ENCODE measurements at regions not wholly inside any gene's neighbourhood (a gene's known extent, or its start where the extent isn't known, plus 50 kb on each side); places are given as distances from the start of the nearest gene placed in this dataset.

DNA sequence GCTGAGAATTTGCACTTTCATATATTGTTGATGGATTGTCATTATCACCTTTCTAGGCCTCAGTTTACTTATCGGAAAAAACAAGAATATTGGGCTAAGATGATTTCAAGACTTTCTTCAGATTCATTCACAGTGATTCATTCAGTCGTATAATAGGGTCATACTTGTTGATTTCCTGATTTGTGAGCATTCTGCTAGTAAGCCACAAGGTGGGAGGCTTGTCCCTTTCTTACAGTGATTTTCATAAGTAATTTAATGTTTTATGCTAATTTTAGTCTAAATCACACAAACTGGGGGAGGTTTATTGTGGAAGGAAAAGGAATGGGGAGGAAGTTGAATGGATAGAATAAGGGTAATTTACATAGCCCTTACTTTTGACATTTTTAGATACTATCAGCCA lies 126.8 kb upstream of the GOLGA6L4 start:
- no peak for TF ChIP-seq EZH2phosphoT487 (IDR thresholded peaks at IDR 0.05; ENCODE audit: borderline replicate concordance)
- TF ChIP-seq, protein P1, sequence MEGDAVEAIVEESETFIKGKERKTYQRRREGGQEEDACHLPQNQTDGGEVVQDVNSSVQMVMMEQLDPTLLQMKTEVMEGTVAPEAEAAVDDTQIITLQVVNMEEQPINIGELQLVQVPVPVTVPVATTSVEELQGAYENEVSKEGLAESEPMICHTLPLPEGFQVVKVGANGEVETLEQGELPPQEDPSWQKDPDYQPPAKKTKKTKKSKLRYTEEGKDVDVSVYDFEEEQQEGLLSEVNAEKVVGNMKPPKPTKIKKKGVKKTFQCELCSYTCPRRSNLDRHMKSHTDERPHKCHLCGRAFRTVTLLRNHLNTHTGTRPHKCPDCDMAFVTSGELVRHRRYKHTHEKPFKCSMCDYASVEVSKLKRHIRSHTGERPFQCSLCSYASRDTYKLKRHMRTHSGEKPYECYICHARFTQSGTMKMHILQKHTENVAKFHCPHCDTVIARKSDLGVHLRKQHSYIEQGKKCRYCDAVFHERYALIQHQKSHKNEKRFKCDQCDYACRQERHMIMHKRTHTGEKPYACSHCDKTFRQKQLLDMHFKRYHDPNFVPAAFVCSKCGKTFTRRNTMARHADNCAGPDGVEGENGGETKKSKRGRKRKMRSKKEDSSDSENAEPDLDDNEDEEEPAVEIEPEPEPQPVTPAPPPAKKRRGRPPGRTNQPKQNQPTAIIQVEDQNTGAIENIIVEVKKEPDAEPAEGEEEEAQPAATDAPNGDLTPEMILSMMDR (conservative IDR thresholded peaks at IDR 0.05; ENCODE audit: low read length): peak; percentile 56

Measured in Loucy (cell line).